Astrocyte of the spinal cord (primary cell): ENCODE measurements at regions not wholly inside any gene's neighbourhood (a gene's known extent, or its start where the extent isn't known, plus 50 kb on each side); places are given as distances from the start of the nearest gene placed in this dataset.

Source experiments
- DNase-seq: peaks from one replicate; pipeline ENCODE4 v3.0.0; 2011; ENCODE audit warnings: low read depth, low spot score
- H3K4me3 ChIP-seq: 2 replicates; pipeline ENCODE4 v1.5.1; 2011; ENCODE audit warnings: low read depth, mild to moderate bottlenecking, low read length, moderate library complexity
- CTCF ChIP-seq: IDR thresholded peaks from 2 replicates; pipeline ENCODE4 v1.5.1; 2012; ENCODE audit warnings: low read depth, mild to moderate bottlenecking, low read length, inconsistent platforms
- in situ Hi-C: cut with HindIII; loops from 2 replicates; pipeline ENCODE4 v1.10.0; 2017; ENCODE audit warnings: low sequenced_read_pairs

- in situ Hi-C loops, result no loop called here
- no peak overlapping the region for H3K4me3 ChIP-seq
- no peak for DNase-seq
- TF ChIP-seq CTCF, result no peak
Observed at GRCh38 chr2:32894119-32894728, 52.5 kb upstream of the LTBP1 start.

- peak; percentile 7 for DNase-seq
- TF ChIP-seq CTCF, result no peak
- H3K4me3 ChIP-seq, result no peak overlapping the region
- in situ Hi-C loops, result no loop called here
Observed at GRCh38 chr2:32895424-32895823, 51.3 kb upstream of the LTBP1 start.
